NCI-H69 (cell line): ENCODE measurements at regions not wholly inside any gene's neighbourhood (a gene's known extent, or its start where the extent isn't known, plus 50 kb on each side); places are given as distances from the start of the nearest gene placed in this dataset.
A peak's percentile ranks its signal among the peaks of the same experiment; 100 is the strongest.
"Not testable (repeated sequence)": the region's sequence is repeated elsewhere in the genome, so short reads cannot be mapped to it uniquely, and the experiment has no call there.

Experiments used
- DNase-seq: peaks from one replicate; lab custom pipeline; 2025; lab: John Stamatoyannopoulos, UW

- peak; percentile 37 for DNase-seq
Measured at GRCh38 chr5:91848453-91848852, 465.3 kb upstream of the ARRDC3 start.

GRCh38 chr5:91841423-91841822, 458.3 kb upstream of the ARRDC3 start:
- peak; percentile 23 for DNase-seq

GRCh38 chr5:91840412-91840811, 457.3 kb upstream of the ARRDC3 start:
- DNase-seq = peak; percentile 89

- peak; percentile 60 for DNase-seq
Measured at GRCh38 chr5:91839721-91840120, 456.6 kb upstream of the ARRDC3 start.

- peak; percentile 64 for DNase-seq
Measured at GRCh38 chr5:91839233-91839632, 456.1 kb upstream of the ARRDC3 start.

GRCh38 chr5:91830361-91830953, 447.3 kb upstream of the ARRDC3 start:
- no peak for DNase-seq

GRCh38 chr5:91825618-91826017, 442.5 kb upstream of the ARRDC3 start:
- no peak for DNase-seq

GRCh38 chr5:91824406-91824805, 441.3 kb upstream of the ARRDC3 start:
- no peak for DNase-seq

- no peak for DNase-seq
Measured at GRCh38 chr5:91820874-91821273, 437.8 kb upstream of the ARRDC3 start.

- no peak for DNase-seq
Measured at GRCh38 chr5:91816681-91817080, 433.6 kb upstream of the ARRDC3 start.

- DNase-seq = peak; percentile 14
Measured at GRCh38 chr5:91797576-91797975, 414.5 kb upstream of the ARRDC3 start.

- no peak for DNase-seq
Measured at GRCh38 chr5:91794856-91795548, 411.9 kb upstream of the ARRDC3 start.

GRCh38 chr5:91794455-91794854, 411.3 kb upstream of the ARRDC3 start:
- DNase-seq = peak; percentile 14

GRCh38 chr5:91787718-91788117, 404.6 kb upstream of the ARRDC3 start:
- DNase-seq = no peak

GRCh38 chr5:91777671-91778070, 394.6 kb upstream of the ARRDC3 start:
- DNase-seq = peak; percentile 9

GRCh38 chr5:91776249-91776648, 393.1 kb upstream of the ARRDC3 start:
- DNase-seq = no peak

GRCh38 chr5:91770400-91770799, 387.3 kb upstream of the ARRDC3 start:
- DNase-seq = no peak

GRCh38 chr5:91757383-91757782, 374.3 kb upstream of the ARRDC3 start:
- DNase-seq = not testable (repeated sequence)

GRCh38 chr5:91754990-91755389, 371.9 kb upstream of the ARRDC3 start:
- no peak for DNase-seq

- DNase-seq = not testable (repeated sequence)
Measured at GRCh38 chr5:91744470-91744869, 361.4 kb upstream of the ARRDC3 start.

GRCh38 chr5:91742550-91742949, 359.4 kb upstream of the ARRDC3 start:
- peak; percentile 60 for DNase-seq

- DNase-seq = no peak
Measured at GRCh38 chr5:91741764-91742505, 358.8 kb upstream of the ARRDC3 start.

- no peak for DNase-seq
Measured at GRCh38 chr5:91730026-91730425, 346.9 kb upstream of the ARRDC3 start.
